HG03280 (cell line): ENCODE measurements at regions not wholly inside any gene's neighbourhood (a gene's known extent, or its start where the extent isn't known, plus 50 kb on each side); places are given as distances from the start of the nearest gene placed in this dataset.
"Not testable (repeated sequence)": the region's sequence is repeated elsewhere in the genome, so short reads cannot be mapped to it uniquely, and the experiment has no call there.

Source experiments
- ATAC-seq: cut with Tn5 transposase; IDR thresholded peaks from one replicate; pipeline ENCODE4 v1.9.1; 2021; ENCODE audit warnings: mild to moderate bottlenecking, moderate library complexity; ENCODE audit not compliant: unreplicated experiment

DNA sequence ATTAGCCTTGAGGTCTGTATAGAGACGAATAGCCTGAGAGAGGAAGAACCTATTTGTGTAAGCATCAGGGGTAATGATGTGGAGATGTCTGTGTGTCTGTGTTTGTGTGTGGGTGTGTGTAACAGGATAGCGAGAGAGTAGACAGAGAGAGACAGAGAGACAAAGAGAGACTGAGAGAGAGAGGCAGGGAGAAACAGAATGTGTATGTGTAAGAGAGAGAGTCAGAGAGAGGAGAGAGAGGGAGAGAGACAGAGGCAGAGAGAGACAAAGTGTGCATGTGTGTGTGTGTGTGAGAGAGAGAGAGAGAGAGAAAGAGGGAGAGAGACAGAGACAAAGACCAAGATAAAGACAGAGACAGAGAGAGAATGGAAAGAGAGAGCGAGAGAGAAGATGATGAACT lies 396.1 kb downstream of the PAX1 start:
- ATAC-seq = no peak

- ATAC-seq = no peak
These were observed 395.2 kb downstream of the PAX1 start for GRCh38 chr20:22100686-22101085.

DNA sequence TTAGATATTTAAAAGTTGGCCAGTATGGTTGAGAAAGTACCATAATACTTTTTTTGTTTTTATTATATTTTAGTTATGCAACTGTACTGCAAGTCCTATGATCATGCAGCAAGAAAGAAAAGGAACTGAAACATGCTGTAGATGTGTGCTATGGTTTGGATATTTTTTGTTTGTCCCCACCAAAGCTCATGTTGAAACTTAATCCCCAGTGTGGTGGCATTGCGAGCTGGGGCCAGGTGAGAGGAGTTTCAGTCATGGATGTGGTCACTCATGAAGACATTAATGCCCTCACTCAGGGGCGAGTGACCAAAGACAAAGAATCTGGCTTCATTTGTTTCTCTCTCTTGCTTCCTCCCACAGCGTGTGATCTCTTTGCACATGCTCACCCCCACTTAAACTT lies 393.9 kb downstream of the PAX1 start:
- no peak for ATAC-seq

- ATAC-seq = no peak
These were observed 393.0 kb downstream of the PAX1 start for GRCh38 chr20:22098511-22098910.

- no peak for ATAC-seq
These were observed 387.7 kb downstream of the PAX1 start for GRCh38 chr20:22093122-22093521.

- ATAC-seq = no peak
These were observed 383.4 kb downstream of the PAX1 start for GRCh38 chr20:22088882-22089281.

DNA sequence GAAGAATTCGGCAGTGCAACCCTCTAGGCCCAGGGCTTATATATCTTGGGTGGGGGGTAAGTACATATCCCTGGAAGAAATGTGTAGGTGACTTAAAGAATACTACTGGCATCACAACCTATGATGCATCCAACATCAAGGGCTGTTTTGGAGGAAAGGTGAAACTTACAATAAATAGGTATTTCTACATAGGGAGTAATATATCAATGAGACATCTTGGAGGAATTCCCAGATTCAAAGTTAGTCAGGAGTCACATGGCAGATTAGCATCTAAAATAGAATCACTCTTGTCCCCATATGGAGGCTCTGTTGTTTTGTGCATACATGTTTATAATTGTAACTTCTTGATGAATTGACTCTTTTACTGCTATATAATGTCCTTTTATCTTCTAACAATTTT lies 375.5 kb downstream of the PAX1 start:
- ATAC-seq = no peak

DNA sequence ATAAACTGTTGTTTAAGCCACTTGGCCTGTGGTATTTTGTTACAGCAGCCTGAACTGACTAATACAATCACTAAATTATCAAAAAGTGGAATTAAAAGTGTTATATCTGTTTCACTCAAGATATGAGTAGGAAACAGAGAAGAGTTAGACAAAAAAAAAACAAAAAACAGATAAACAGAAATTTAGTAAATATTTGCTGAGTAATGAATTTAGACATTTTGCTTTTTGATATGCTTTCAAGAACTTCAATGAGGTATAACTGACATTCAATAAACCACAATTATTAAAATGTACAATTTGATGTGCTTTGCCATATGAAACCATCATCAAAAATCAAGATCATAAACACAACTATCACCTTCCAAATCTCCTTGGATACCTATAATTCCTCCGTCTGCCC lies 369.2 kb downstream of the PAX1 start:
- no peak for ATAC-seq

- no peak for ATAC-seq
These were observed 366.4 kb downstream of the PAX1 start for GRCh38 chr20:22071841-22072240.

- no peak for ATAC-seq
These were observed 365.2 kb downstream of the PAX1 start for GRCh38 chr20:22070610-22071058.

DNA sequence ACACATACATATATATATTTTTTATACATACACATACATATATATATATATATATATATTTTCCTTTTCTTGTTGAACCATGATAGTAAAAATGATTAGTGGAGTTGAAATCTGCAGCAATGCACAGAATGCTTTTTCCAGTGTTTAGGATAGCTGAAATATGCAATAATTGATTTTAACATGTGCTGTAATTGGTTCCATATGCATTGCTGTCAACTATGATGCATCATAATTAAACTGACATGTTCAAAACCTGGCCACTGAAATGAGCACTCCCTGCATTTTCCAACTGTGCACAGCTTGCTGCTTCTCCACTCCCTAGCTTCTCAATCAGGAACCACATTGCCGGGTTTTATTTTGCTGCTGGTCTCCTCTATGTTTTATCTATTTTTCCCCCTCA lies 358.3 kb downstream of the PAX1 start:
- no peak for ATAC-seq

GRCh38 chr20:22062874-22063273 lies 357.4 kb downstream of the PAX1 start:
- ATAC-seq = no peak

DNA sequence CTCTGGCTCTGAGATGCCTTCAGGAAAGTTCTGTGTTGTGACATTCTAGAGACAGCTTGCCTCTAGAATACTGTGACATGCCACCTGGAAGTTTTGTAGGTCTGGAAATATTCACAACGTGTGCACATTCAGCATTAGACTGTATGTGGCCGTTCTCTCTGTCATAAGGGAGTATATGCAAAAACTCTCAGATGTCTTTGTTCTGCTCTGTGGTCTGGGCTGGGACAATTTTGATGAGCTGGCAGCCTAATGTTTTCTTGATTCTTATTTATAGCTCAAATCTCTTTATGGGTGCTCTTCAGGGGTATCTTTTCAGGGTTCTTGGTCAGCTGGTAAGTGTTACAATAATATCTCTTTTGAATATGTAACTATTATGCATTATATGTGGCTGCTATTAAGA lies 355.1 kb downstream of the PAX1 start:
- ATAC-seq = no peak

- no peak for ATAC-seq
These were observed 353.3 kb downstream of the PAX1 start for GRCh38 chr20:22058746-22059145.

DNA sequence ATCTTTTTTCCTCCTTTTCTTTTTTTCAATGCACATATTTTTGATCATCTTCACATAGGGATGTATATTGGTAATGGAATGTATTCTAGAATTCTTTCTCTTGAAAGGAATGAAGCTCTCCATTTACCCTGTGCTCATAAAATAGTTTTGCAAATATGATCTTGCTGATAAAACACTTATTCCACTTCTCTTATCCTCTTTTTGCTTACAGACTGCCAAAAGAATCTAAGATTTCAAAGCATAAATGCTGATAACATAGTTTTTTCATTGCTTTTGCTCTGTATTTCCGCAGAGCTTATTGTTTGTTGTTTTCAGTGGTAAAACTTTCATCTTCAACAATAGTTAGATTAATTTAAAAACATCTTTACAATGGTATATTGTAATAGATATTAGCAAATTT lies 350.5 kb downstream of the PAX1 start:
- no peak for ATAC-seq

GRCh38 chr20:22052025-22052650 lies 346.7 kb downstream of the PAX1 start:
- no peak for ATAC-seq

GRCh38 chr20:22045956-22046507 lies 340.6 kb downstream of the PAX1 start:
- ATAC-seq = not testable (repeated sequence)

- no peak for ATAC-seq
These were observed 322.0 kb downstream of the PAX1 start for GRCh38 chr20:22027423-22027822.

DNA sequence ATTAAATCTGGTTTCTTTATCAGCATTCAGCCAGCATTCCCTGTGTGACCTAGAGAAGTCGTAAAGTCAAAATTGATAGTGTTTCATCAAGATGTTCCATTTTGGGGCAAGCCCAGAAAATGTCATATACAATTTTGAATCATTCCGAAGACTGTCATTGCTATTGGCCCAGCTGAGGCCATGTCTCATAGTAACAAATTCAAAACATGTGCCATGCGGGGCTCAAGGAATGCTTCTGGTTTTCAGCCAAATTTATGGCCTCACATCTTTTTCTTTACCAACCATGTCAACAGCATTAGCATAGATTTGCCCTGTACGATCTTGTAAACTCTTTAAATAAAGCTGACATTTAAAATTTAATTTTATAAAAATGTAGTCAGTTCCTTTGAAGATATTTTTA lies 314.7 kb downstream of the PAX1 start:
- no peak for ATAC-seq

DNA sequence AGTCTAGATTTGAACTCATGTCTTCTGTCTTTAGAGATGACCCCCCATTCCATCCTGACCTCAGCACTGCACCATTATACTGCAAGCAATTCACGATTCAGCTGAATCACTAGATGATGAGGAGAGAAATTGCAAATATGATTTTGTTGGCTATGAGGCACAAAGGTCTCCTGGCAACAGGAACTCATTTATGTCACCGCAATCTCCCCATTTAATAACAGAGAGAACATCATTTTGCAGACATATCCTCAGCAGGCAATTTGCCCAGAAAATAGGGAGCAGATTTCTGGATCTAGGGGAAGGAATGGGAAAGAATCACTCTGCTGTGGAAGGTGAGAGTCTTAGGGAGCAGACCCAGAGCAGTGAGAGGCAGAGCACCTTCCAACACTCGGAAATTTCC lies 303.0 kb downstream of the PAX1 start:
- no peak for ATAC-seq

- no peak for ATAC-seq
These were observed 300.8 kb downstream of the PAX1 start for GRCh38 chr20:22006306-22006705.

GRCh38 chr20:22005535-22005934 lies 300.1 kb downstream of the PAX1 start:
- no peak for ATAC-seq

DNA sequence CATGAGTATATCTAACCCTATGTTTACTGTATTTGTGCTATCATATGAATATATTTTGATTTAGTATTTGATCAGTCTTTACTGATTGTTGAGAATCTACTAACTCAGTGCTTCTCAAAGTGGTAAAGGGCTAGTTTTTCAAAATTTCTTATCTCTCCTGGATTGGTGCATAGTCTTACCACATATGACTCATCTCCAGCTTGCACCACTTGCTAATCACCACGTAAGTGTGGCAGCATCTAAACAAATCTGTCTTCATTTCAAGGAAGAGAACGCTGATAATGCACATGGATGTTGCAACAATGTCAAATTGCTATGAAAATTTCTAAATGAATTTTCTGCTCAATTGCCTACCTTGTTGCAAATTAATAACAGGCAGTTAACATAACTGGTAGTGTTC lies 299.5 kb downstream of the PAX1 start:
- ATAC-seq = no peak
